Nephron progenitor cell (in vitro differentiated cells): ENCODE measurements at regions not wholly inside any gene's neighbourhood (a gene's known extent, or its start where the extent isn't known, plus 50 kb on each side); places are given as distances from the start of the nearest gene placed in this dataset.

ENCODE experiments used
- DNase-seq: peaks from one replicate; pipeline ENCODE4 v3.0.0; 2021
- H3K27ac Mint-ChIP-seq: 2 replicates; pipeline ENCODE4 v1.8.0; 2021; ENCODE audit warnings: mild to moderate bottlenecking, moderate library complexity, mixed read lengths
- H3K27me3 Mint-ChIP-seq: 2 replicates; pipeline ENCODE4 v1.8.0; 2021; ENCODE audit warnings: mild to moderate bottlenecking, low read depth, mixed read lengths; ENCODE audit not compliant: poor library complexity
- H3K36me3 Mint-ChIP-seq: 2 replicates; pipeline ENCODE4 v1.8.0; 2021; ENCODE audit warnings: low read depth, mixed read lengths
- H3K4me1 Mint-ChIP-seq: 2 replicates; pipeline ENCODE4 v1.8.0; 2021; ENCODE audit warnings: mixed read lengths
- H3K4me3 Mint-ChIP-seq: 2 replicates; pipeline ENCODE4 v1.8.0; 2021; ENCODE audit warnings: mild to moderate bottlenecking, moderate library complexity, mixed read lengths
- H3K9me3 Mint-ChIP-seq: 2 replicates; pipeline ENCODE4 v1.8.0; 2021; ENCODE audit warnings: mild to moderate bottlenecking, moderate library complexity, mixed read lengths
- TF ChIP-seq, protein P1 (sequence below): fragments of 200-600 bp; sonication (generic); IDR thresholded peaks from 2 replicates; pipeline ENCODE4 v1.5.0; 2021; ENCODE audit warnings: antibody characterized with exemption

DNA sequence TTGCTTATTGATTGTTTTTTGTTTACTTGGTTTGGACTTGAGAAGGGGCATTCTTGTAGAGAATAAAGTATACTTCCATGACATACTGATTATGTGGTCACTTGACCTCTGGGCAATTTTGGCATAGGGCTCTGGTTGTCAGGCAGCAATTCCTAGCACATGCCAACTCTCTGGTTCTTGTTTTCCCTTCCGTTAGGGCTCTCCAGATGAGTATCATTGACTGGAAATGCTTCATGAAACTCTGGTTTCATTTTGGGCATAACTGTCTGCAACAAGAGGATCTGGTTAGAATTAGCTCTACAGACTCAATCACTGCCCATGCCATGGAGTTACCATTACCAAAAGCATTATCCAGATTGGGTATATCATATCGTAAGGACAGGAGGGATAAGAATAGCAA lies 1057.9 kb downstream of the FAT4 start:
- H3K4me3 Mint-ChIP-seq = no peak overlapping the region
- DNase-seq = no peak
- no peaks in the 10 kb centered on the region for H3K9me3 Mint-ChIP-seq
- no peaks in the 10 kb centered on the region for H3K36me3 Mint-ChIP-seq
- H3K4me1 Mint-ChIP-seq = peaks cover 7% of the 10 kb centered on the region
- H3K27ac Mint-ChIP-seq = no peak overlapping the region
- TF ChIP-seq, protein P1, sequence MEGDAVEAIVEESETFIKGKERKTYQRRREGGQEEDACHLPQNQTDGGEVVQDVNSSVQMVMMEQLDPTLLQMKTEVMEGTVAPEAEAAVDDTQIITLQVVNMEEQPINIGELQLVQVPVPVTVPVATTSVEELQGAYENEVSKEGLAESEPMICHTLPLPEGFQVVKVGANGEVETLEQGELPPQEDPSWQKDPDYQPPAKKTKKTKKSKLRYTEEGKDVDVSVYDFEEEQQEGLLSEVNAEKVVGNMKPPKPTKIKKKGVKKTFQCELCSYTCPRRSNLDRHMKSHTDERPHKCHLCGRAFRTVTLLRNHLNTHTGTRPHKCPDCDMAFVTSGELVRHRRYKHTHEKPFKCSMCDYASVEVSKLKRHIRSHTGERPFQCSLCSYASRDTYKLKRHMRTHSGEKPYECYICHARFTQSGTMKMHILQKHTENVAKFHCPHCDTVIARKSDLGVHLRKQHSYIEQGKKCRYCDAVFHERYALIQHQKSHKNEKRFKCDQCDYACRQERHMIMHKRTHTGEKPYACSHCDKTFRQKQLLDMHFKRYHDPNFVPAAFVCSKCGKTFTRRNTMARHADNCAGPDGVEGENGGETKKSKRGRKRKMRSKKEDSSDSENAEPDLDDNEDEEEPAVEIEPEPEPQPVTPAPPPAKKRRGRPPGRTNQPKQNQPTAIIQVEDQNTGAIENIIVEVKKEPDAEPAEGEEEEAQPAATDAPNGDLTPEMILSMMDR = no peak
- H3K27me3 Mint-ChIP-seq = no peaks in the 10 kb centered on the region

- Mint-ChIP-seq H3K27ac (no peak overlapping the region), H3K27me3 (no peaks in the 10 kb centered on the region), H3K9me3 (no peaks in the 10 kb centered on the region), H3K4me3 (no peak overlapping the region), H3K4me1 (peaks cover 7% of the 10 kb centered on the region), H3K36me3 (no peaks in the 10 kb centered on the region)
- no peak for DNase-seq
- TF ChIP-seq, protein P1 = no peak
Observed at GRCh38 chr4:126375462-126376054, 1060.8 kb downstream of the FAT4 start.

DNA sequence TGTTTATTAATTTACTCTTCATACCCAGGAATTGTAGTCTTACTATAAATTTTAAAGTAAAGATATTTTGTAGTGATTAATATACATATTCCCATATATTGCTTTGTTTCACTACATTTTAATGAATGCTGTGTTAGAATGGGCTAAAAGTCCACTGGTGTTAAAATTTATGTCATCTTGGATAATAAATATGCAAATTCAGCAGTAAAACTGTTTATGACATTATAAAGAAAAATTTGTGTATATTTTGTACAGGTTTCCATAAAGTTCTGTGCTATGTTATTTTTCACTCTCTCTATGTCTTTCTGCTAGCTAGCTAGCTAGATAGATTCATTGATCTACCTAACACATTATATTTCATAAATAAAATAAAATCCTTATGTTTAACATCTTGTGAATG lies 1071.2 kb downstream of the FAT4 start:
- H3K4me3 Mint-ChIP-seq = no peak overlapping the region
- DNase-seq = no peak
- peaks cover 2% of the 10 kb centered on the region for H3K9me3 Mint-ChIP-seq
- H3K36me3 Mint-ChIP-seq = no peaks in the 10 kb centered on the region
- TF ChIP-seq, protein P1 = no peak
- H3K4me1 Mint-ChIP-seq = no peaks in the 10 kb centered on the region
- H3K27ac Mint-ChIP-seq = no peak overlapping the region
- H3K27me3 Mint-ChIP-seq = no peaks in the 10 kb centered on the region

- DNase-seq = no peak
- no peaks in the 10 kb centered on the region for H3K9me3 Mint-ChIP-seq
- H3K4me1 Mint-ChIP-seq = no peaks in the 10 kb centered on the region
- TF ChIP-seq, protein P1 = no peak
- H3K4me3 Mint-ChIP-seq = no peak overlapping the region
- H3K27ac Mint-ChIP-seq = no peak overlapping the region
- H3K27me3 Mint-ChIP-seq = no peaks in the 10 kb centered on the region
- no peaks in the 10 kb centered on the region for H3K36me3 Mint-ChIP-seq
Observed at GRCh38 chr4:126386512-126386911, 1071.8 kb downstream of the FAT4 start.

- no peaks in the 10 kb centered on the region for H3K36me3 Mint-ChIP-seq
- H3K4me1 Mint-ChIP-seq = peaks cover 5% of the 10 kb centered on the region
- H3K27me3 Mint-ChIP-seq = no peaks in the 10 kb centered on the region
- no peak for DNase-seq
- no peak overlapping the region for H3K4me3 Mint-ChIP-seq
- TF ChIP-seq, protein P1 = no peak
- H3K27ac Mint-ChIP-seq = peak overlapping the region; percentile 30
- no peaks in the 10 kb centered on the region for H3K9me3 Mint-ChIP-seq
Observed at GRCh38 chr4:126395664-126396063, 1080.9 kb downstream of the FAT4 start.

DNA sequence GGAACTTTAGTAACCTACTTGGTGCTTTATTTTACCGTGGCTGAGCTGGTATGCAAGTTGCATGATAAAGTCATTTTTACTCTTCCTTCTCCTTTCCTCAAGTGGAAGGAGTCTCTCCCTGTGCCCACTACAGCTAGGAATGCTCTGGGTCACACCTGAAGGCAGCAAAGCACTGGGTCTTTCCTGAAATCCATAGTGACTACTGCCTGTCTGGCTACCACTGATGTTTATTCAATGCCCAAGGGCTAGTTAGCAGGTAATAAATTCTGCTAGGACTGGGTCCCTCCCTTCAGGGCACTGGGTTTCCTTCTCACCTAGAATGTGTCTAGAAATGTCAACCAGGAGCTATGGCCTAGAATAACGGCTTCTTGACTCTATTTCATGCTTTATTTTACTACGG lies 1081.4 kb downstream of the FAT4 start:
- Mint-ChIP-seq H3K36me3 (no peaks in the 10 kb centered on the region), H3K9me3 (no peaks in the 10 kb centered on the region), H3K4me3 (no peak overlapping the region)

More for the DNA sequence above, 1081.4 kb downstream of the FAT4 start:
- Mint-ChIP-seq H3K27me3 (no peaks in the 10 kb centered on the region), H3K27ac (peak overlapping the region; percentile 81), H3K4me1 (peaks cover 5% of the 10 kb centered on the region)
- TF ChIP-seq, protein P1 = no peak
- no peak for DNase-seq
